ENCODE measurements at regions not wholly inside any gene's neighbourhood (a gene's known extent, or its start where the extent isn't known, plus 50 kb on each side); places are given as distances from the start of the nearest gene placed in this dataset.

- TF ChIP-seq, protein P1, sequence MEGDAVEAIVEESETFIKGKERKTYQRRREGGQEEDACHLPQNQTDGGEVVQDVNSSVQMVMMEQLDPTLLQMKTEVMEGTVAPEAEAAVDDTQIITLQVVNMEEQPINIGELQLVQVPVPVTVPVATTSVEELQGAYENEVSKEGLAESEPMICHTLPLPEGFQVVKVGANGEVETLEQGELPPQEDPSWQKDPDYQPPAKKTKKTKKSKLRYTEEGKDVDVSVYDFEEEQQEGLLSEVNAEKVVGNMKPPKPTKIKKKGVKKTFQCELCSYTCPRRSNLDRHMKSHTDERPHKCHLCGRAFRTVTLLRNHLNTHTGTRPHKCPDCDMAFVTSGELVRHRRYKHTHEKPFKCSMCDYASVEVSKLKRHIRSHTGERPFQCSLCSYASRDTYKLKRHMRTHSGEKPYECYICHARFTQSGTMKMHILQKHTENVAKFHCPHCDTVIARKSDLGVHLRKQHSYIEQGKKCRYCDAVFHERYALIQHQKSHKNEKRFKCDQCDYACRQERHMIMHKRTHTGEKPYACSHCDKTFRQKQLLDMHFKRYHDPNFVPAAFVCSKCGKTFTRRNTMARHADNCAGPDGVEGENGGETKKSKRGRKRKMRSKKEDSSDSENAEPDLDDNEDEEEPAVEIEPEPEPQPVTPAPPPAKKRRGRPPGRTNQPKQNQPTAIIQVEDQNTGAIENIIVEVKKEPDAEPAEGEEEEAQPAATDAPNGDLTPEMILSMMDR (IDR thresholded peaks at IDR 0.05), result no peak
- no peak for TF ChIP-seq POLR2A (IDR thresholded peaks at IDR 0.05)
Measured at GRCh38 chr9:108683245-108683644, 172.5 kb downstream of the ACTL7B start.
